Stomach (tissue), 4 donors: ENCODE measurements at regions not wholly inside any gene's neighbourhood (a gene's known extent, or its start where the extent isn't known, plus 50 kb on each side); places are given as distances from the start of the nearest gene placed in this dataset.

Experiments
- CTCF ChIP-seq, 7 experiments: fragments of 450-650 bp in 4 of 7; fragments of 200-600 bp in 3 of 7; sonication (generic) in 3 of 7; IDR thresholded peaks; one replicate each; pipeline ENCODE4 v1.5.1; 2016 to 2019; ENCODE audit warnings: antibody characterized with exemption in 7 of 7, control low read depth in 2 of 7, mild to moderate bottlenecking in 1 of 7
- EP300 ChIP-seq: sonication (generic); formaldehyde crosslinking; IDR thresholded peaks from one replicate; pipeline ENCODE4 v1.6.1; 2017; ENCODE audit warnings: antibody characterized with exemption
- POLR2AphosphoS5 ChIP-seq, 3 donors: sonication (generic); formaldehyde crosslinking; IDR thresholded peaks; one replicate each; pipeline ENCODE4 v1.6.1; 2016; ENCODE audit warnings: antibody characterized with exemption in 3 of 3

- TF ChIP-seq CTCF (IDR thresholded peaks at IDR 0.05) (no peak), EP300 (no peak), POLR2AphosphoS5 (IDR thresholded peaks at IDR 0.05) (no peak)
Observed at GRCh38 chr2:15111718-15112117, 449.4 kb downstream of the NBAS start.
